Heart right ventricle (tissue), 16 donors: ENCODE measurements at regions not wholly inside any gene's neighbourhood (a gene's known extent, or its start where the extent isn't known, plus 50 kb on each side); places are given as distances from the start of the nearest gene placed in this dataset.

Source experiments
- ATAC-seq, 8 donors: fragments of 200-7000 bp; cut with Tn5 transposase; one replicate each; pipeline ENCODE4 v1.9.1; 2020; ENCODE audit warnings: mild to moderate bottlenecking in 8 of 8, moderate library complexity in 8 of 8, moderate number of reproducible peaks in 1 of 8
- DNase-seq, 2 donors: peaks; one replicate each; pipeline ENCODE4 v3.0.0-alpha.2; 2020
- H3K27ac ChIP-seq, 10 donors: fragments of 200-600 bp; sonication (generic) in 2 of 10; one replicate each; pipeline versions ENCODE4 v1.5.0 to v1.8.0; 2020 to 2022; ENCODE audit warnings: mild to moderate bottlenecking in 3 of 10
- H3K27me3 ChIP-seq, 7 donors: fragments of 200-600 bp; one replicate each; pipeline ENCODE4 v1.8.0; 2021 to 2022; ENCODE audit warnings: mild to moderate bottlenecking in 2 of 7
- H3K36me3 ChIP-seq, 9 donors: fragments of 200-600 bp; sonication (generic) in 1 of 9; one replicate each; pipeline versions ENCODE4 v1.5.0 to v1.8.0; 2020 to 2022; ENCODE audit warnings: mild to moderate bottlenecking in 2 of 9
- H3K4me1 ChIP-seq, 9 donors: fragments of 200-600 bp; sonication (generic) in 1 of 9; one replicate each; pipeline versions ENCODE4 v1.5.0 to v1.8.0; 2020 to 2022; ENCODE audit warnings: mild to moderate bottlenecking in 4 of 9
- H3K4me3 ChIP-seq, 10 donors: fragments of 200-600 bp; sonication (generic) in 2 of 10; one replicate each; pipeline versions ENCODE4 v1.5.0 to v1.8.0; 2020 to 2022; ENCODE audit warnings: mild to moderate bottlenecking in 7 of 10, moderate library complexity in 2 of 10
- H3K9me3 ChIP-seq, 11 donors: fragments of 200-600 bp in 10 of 11; sonication (generic) in 2 of 11; one replicate each; pipeline versions ENCODE4 v1.5.0 to v1.8.0; 2013 to 2022; ENCODE audit warnings: mild to moderate bottlenecking in 2 of 11, control low read depth in 1 of 11, moderate library complexity in 1 of 11
- CTCF ChIP-seq, 9 donors: fragments of 200-600 bp; sonication (generic) in 2 of 9; IDR thresholded peaks; one replicate each; pipeline versions ENCODE4 v1.5.0 to v1.8.0; 2021 to 2022; ENCODE audit warnings: antibody characterized with exemption in 9 of 9, mild to moderate bottlenecking in 5 of 9, moderate library complexity in 1 of 9
- WGBS, 2 donors: extraction: QIAGEN DNeasy Blood & Tissue Kit; methylation state at CpG; one replicate each; pipeline ENCODE4 v1.1.7; 2013; ENCODE audit warnings: inconsistent platforms in 1 of 2; 5-methylcytosine and 5-hydroxymethylcytosine counted together
- intact Hi-C, 10 donors: fragments of 100-400 bp; cut with DNase I; formaldehyde crosslinking; loops; one replicate each; pipeline versions ENCODE4 v1.11.1 to v1.14.2; 2022
- donor health status: Arrhythmogenic right ventricular cardiomyopathy.
- donor health status: ischemic (EF 13 %, LVEDD 7.1; RV severe dilation, severe dysfunction).
- donor health status: healthy with polysubstance abuse.
- donor health status: DM: no; HTN: yes; CAD: no.
- donor health status: DM: no; HTN: no; CAD: no.
- donor health status: ischemic (EF 25% LVEDD 6.9; RV normal size, moderate dysfunction).
- donor health status: ischemic (EF 25% LVEDD 5.7; RV mildly dilated, moderate dysfunction).
- donor health status: healthy.
- donor health status: DM: yes; HTN: yes; CAD: no.
- donor health status: Ischemic cardiomyopathy.
- donor health status: ischemic (EF 35%, LVEDD 5.7; RV mildly dilated, moderate dysfunction).
- donor health status: nonischemic (EF 11% LVEDD 7.7; RV severe dilation, severe dysfunction).
- donor health status: DM: yes; HTN: yes; CAD: no.
- donor health status: PGD.
- donor health status: ischemic (EF 29% LVEDD 5.4; RV normal size, mild dysfunction).
- donor health status: nonischemic (EF 23%, LVEDD 6.1; RV moderate dilation, normal function).

GRCh38 chr16:55947366-55947765 lies 72.2 kb upstream of the CES5A start:
- WGBS, 2 donors = 68 to 71% methylated on average over 1 of the region's 1 CpG
- no peak for ATAC-seq

GRCh38 chr16:55944377-55944802 lies 69.2 kb upstream of the CES5A start:
- WGBS, 2 donors = 33 to 34% methylated on average over 8 of the region's 8 CpGs
- ATAC-seq = peak; percentile 84 to 93 (median 92)

More at GRCh38 chr16:55947366-55947765, 72.2 kb upstream of the CES5A start:
- TF ChIP-seq CTCF (IDR thresholded peaks at IDR 0.05) = no peak
- DNase-seq = no peak
- Histone ChIP-seq H3K27ac (no peak overlapping the region), H3K4me1 (peaks cover 0 to 11% (median 0%) of the 10 kb centered on the region in 9 donors), H3K27me3 (peaks cover 0 to 8% (median 3%) of the 10 kb centered on the region in 7 donors), H3K9me3 (no peaks in the 10 kb centered on the region), H3K36me3 (no peaks in the 10 kb centered on the region), H3K4me3 (no peak overlapping the region)
- intact Hi-C loops = loop anchor here in 6 of 10 donors (5.0 to 10.0 kb wide), 3 partner anchors 247 to 370 kb away; partner anchors contain the start of gene GNAO1 (in 4 of the 6)

DNA sequence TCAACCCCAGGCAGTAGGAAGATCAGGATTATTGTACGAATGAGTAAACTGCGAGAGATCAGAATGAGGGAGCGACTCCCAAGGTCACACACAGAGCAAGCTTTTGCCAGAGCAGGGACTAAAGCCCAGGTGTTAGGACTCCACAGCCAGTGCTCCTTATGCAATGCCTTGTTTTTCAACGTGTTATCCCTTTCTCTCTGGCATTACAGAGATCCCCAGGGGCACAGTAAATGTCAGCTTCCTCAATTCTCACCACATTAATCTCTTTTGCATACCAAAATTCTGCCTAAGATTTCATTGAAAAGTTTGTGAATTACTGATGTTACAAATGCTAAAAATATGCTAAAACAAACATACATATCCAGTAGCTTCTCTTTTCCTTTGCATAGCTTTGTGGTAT lies 68.1 kb upstream of the CES5A start:
- WGBS, 2 donors = 54 to 60% methylated on average over 4 of the region's 4 CpGs
- Histone ChIP-seq H3K9me3 (peaks cover 0 to 17% (median 0%) of the 10 kb centered on the region in 11 donors), H3K4me3 (no peak overlapping the region), H3K36me3 (no peaks in the 10 kb centered on the region), H3K27me3 (peaks cover 0 to 8% (median 0%) of the 10 kb centered on the region in 7 donors), H3K4me1 (peaks cover 0 to 11% (median 0%) of the 10 kb centered on the region in 9 donors), H3K27ac (no peak overlapping the region)
- no peak for TF ChIP-seq CTCF (IDR thresholded peaks at IDR 0.05)
- no peak for DNase-seq
- intact Hi-C loops = loop anchor here in 6 of 10 donors (5.0 to 10.0 kb wide), 3 partner anchors 252 to 374 kb away; partner anchors contain the start of gene GNAO1 (in 4 of the 6)
- peak in 1 of 8 donors; percentile 66 for ATAC-seq

More at GRCh38 chr16:55944377-55944802, 69.2 kb upstream of the CES5A start:
- Histone ChIP-seq H3K27me3 (peaks cover 0 to 8% (median 3%) of the 10 kb centered on the region in 7 donors), H3K27ac (peak overlapping the region in 1 of 10 donors; percentile 33), H3K4me3 (no peak overlapping the region), H3K4me1 (peaks cover 0 to 11% (median 0%) of the 10 kb centered on the region in 9 donors), H3K36me3 (no peaks in the 10 kb centered on the region), H3K9me3 (peaks cover 0 to 17% (median 0%) of the 10 kb centered on the region in 11 donors)
- intact Hi-C loops = loop anchor here in 9 of 10 donors (1.0 to 10.0 kb wide), 6 partner anchors 250 to 374 kb away; partner anchors contain the start of gene GNAO1 (in 4 of the 9)
- peak; percentile 59 to 72 for DNase-seq
- peak; percentile 79 to 95 (median 92) for TF ChIP-seq CTCF (IDR thresholded peaks at IDR 0.05)

DNA sequence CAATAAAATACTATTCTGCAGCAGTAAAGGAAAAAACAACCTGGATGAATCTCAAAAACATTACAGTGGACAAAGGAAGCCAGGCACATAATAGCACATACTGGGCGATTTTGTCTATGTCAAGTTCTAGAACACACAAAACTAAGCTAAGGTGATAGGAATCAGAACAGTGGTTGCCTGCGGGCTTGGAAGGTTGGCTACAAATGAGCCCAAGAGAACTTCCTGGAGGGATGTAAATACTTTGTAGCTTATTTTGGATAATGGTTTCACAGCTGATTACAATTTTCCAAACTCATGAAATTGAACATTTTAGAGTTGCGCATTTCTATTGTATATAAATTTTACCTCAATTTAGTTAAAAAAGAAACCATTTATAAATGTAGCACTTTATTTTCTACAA lies 67.6 kb upstream of the CES5A start:
- H3K4me3 ChIP-seq = no peak overlapping the region
- H3K4me1 ChIP-seq = peaks cover 0 to 11% (median 0%) of the 10 kb centered on the region in 9 donors
- peaks cover 0 to 8% (median 0%) of the 10 kb centered on the region in 7 donors for H3K27me3 ChIP-seq
- TF ChIP-seq CTCF (IDR thresholded peaks at IDR 0.05) = no peak
- peaks cover 0 to 17% (median 0%) of the 10 kb centered on the region in 11 donors for H3K9me3 ChIP-seq
- no peak overlapping the region for H3K27ac ChIP-seq
- ATAC-seq (no peak), DNase-seq (no peak)
- intact Hi-C loops = loop anchor here in 6 of 10 donors (5.0 to 10.0 kb wide), 3 partner anchors 252 to 374 kb away; partner anchors contain the start of gene GNAO1 (in 4 of the 6)
- H3K36me3 ChIP-seq = no peaks in the 10 kb centered on the region
- 90 to 93% methylated on average over 3 of the region's 3 CpGs for WGBS, 2 donors
